Liver (tissue), 3 donors: ENCODE measurements at regions not wholly inside any gene's neighbourhood (a gene's known extent, or its start where the extent isn't known, plus 50 kb on each side); places are given as distances from the start of the nearest gene placed in this dataset.

Experiments used
- ATF3 ChIP-seq: IDR thresholded peaks from 2 replicates; pipeline ENCODE4 v1.6.1; 2016; ENCODE audit warnings: antibody characterized with exemption
- CTCF ChIP-seq: fragments of 150-350 bp; IDR thresholded peaks from 2 replicates; pipeline ENCODE4 v1.5.1; 2017; ENCODE audit warnings: improper control_type of control experiment, low read depth, low read length; ENCODE audit not compliant: missing input control
- EGR1 ChIP-seq, 2 donors: IDR thresholded peaks; 2 replicates each; pipeline ENCODE4 v1.6.1; 2016 to 2018; ENCODE audit warnings: antibody characterized with exemption in 2 of 2, low read depth in 2 of 2
- GABPA ChIP-seq, 2 donors: IDR thresholded peaks in 1 of 2; conservative IDR thresholded peaks in 1 of 2; 2 replicates each; pipeline ENCODE4 v1.6.1; 2016; ENCODE audit warnings: antibody characterized with exemption in 2 of 2, mild to moderate bottlenecking in 1 of 2, moderate library complexity in 1 of 2
- JUND ChIP-seq, 2 donors: IDR thresholded peaks; 2 replicates each; pipeline ENCODE4 v1.6.1; 2016; ENCODE audit warnings: antibody characterized with exemption in 2 of 2
- MAX ChIP-seq: IDR thresholded peaks from 2 replicates; pipeline ENCODE4 v1.6.1; 2016; ENCODE audit warnings: antibody characterized with exemption
- NR2F2 ChIP-seq: IDR thresholded peaks from 2 replicates; pipeline ENCODE4 v1.6.1; 2016; ENCODE audit warnings: antibody characterized with exemption
- RAD21 ChIP-seq, 2 donors: IDR thresholded peaks; 2 replicates each; pipeline ENCODE4 v1.6.1; 2016; ENCODE audit warnings: antibody characterized with exemption in 2 of 2, mild to moderate bottlenecking in 2 of 2
- RXRA ChIP-seq, 2 donors: IDR thresholded peaks; 2 replicates each; pipeline ENCODE4 v1.6.1; 2017 to 2018; ENCODE audit warnings: antibody characterized with exemption in 2 of 2, mild to moderate bottlenecking in 1 of 2
- SP1 ChIP-seq: IDR thresholded peaks from 2 replicates; pipeline ENCODE4 v1.6.1; 2018; ENCODE audit warnings: antibody characterized with exemption, mild to moderate bottlenecking
- TAF1 ChIP-seq: conservative IDR thresholded peaks from 2 replicates; pipeline ENCODE4 v1.6.1; 2016; ENCODE audit warnings: antibody characterized with exemption, mild to moderate bottlenecking
- YY1 ChIP-seq: IDR thresholded peaks from 2 replicates; pipeline ENCODE4 v1.6.1; 2016; ENCODE audit warnings: antibody characterized with exemption, mild to moderate bottlenecking
- donor health status: healthy.
- donor health status: healthy.

- TF ChIP-seq CTCF: no peak
- no peak for TF ChIP-seq GABPA (IDR thresholded peaks at IDR 0.05 in 1 of 2, conservative IDR thresholded peaks at IDR 0.05 in 1 of 2)
- no peak for TF ChIP-seq SP1
- no peak for TF ChIP-seq RAD21 (IDR thresholded peaks at IDR 0.05)
- no peak for TF ChIP-seq JUND (IDR thresholded peaks at IDR 0.05)
- no peak for TF ChIP-seq TAF1
- no peak for TF ChIP-seq ATF3
- no peak for TF ChIP-seq MAX
- TF ChIP-seq YY1: no peak
- no peak for TF ChIP-seq EGR1 (IDR thresholded peaks at IDR 0.05; ENCODE audit: low read depth in 2 of 2)
- TF ChIP-seq RXRA (IDR thresholded peaks at IDR 0.05): no peak
- no peak for TF ChIP-seq NR2F2
Measured at GRCh38 chr1:163981500-163982030, 577.4 kb upstream of the PBX1 start.
